Keratinocyte (primary cell): ENCODE measurements at regions not wholly inside any gene's neighbourhood (a gene's known extent, or its start where the extent isn't known, plus 50 kb on each side); places are given as distances from the start of the nearest gene placed in this dataset.

Source experiments
- DNase-seq: peaks from one replicate; pipeline ENCODE4 v3.0.0-alpha.2; 2011; ENCODE audit warnings: low read depth, missing footprints, low spot score
- FAIRE-seq: peaks from 2 replicates; lab custom pipeline; 2011; peaks lifted over from hg19 to GRCh38; lab: Jason Lieb, UNC
- H2AFZ ChIP-seq: 2 replicates; pipeline ENCODE4 v1.6.0; 2012; ENCODE audit warnings: low read length, control low read depth, inconsistent platforms; ENCODE audit not compliant: control insufficient read depth
- H3K27ac ChIP-seq: 2 replicates; pipeline ENCODE4 v1.5.1; 2011; ENCODE audit warnings: low read length; ENCODE audit not compliant: control insufficient read depth, insufficient read depth
- H3K27me3 ChIP-seq: 3 replicates; pipeline ENCODE4 v1.6.0; 2011; ENCODE audit warnings: low read length; ENCODE audit not compliant: control insufficient read depth, insufficient read depth; ENCODE audit errors: extremely low read depth
- H3K36me3 ChIP-seq, 2 experiments: 2 replicates in 1 of 2; 3 replicates in 1 of 2; pipeline ENCODE4 v1.5.1; 2011; ENCODE audit warnings: low read length in 2 of 2, mild to moderate bottlenecking in 1 of 2; ENCODE audit not compliant: control insufficient read depth in 2 of 2, insufficient read depth in 2 of 2; ENCODE audit errors: extremely low read depth in 1 of 2
- H3K4me1 ChIP-seq: 3 replicates; pipeline ENCODE4 v1.5.1; 2011; ENCODE audit warnings: low read length; ENCODE audit not compliant: control insufficient read depth, insufficient read depth; ENCODE audit errors: extremely low read depth
- H3K4me2 ChIP-seq: 3 replicates; pipeline ENCODE4 v1.6.0; 2011; ENCODE audit warnings: low read depth, low read length; ENCODE audit not compliant: control insufficient read depth, insufficient read depth; ENCODE audit errors: extremely low read depth
- H3K4me3 ChIP-seq, 3 experiments: fragments of 200-600 bp in 1 of 3; sonication (generic) in 1 of 3; 2 replicates in 2 of 3; 3 replicates in 1 of 3; pipeline ENCODE4 v1.5.1; 2011 to 2016; ENCODE audit warnings: low read length in 3 of 3, mild to moderate bottlenecking in 3 of 3, control low read depth in 2 of 3, inconsistent platforms in 1 of 3, low read depth in 1 of 3, mixed read lengths in 1 of 3, mixed run types in 1 of 3, moderate library complexity in 1 of 3; ENCODE audit not compliant: control insufficient read depth in 2 of 3, insufficient read depth in 2 of 3; ENCODE audit errors: extremely low read depth in 1 of 3
- H3K79me2 ChIP-seq: 2 replicates; pipeline ENCODE4 v1.6.0; 2012; ENCODE audit warnings: low read length; ENCODE audit not compliant: control insufficient read depth, insufficient read depth
- H3K9ac ChIP-seq: 3 replicates; pipeline ENCODE4 v1.6.0; 2011; ENCODE audit warnings: low read length; ENCODE audit not compliant: control insufficient read depth, insufficient read depth; ENCODE audit errors: extremely low read depth
- H3K9me1 ChIP-seq: 3 replicates; pipeline ENCODE4 v1.6.0; 2011; ENCODE audit warnings: low read length; ENCODE audit not compliant: control insufficient read depth, insufficient read depth; ENCODE audit errors: extremely low read depth
- H3K9me3 ChIP-seq: 2 replicates; pipeline ENCODE4 v1.5.1; 2012; ENCODE audit warnings: low read depth, low read length; ENCODE audit not compliant: control insufficient read depth
- H4K20me1 ChIP-seq: 3 replicates; pipeline ENCODE4 v1.6.0; 2011; ENCODE audit warnings: low read length; ENCODE audit not compliant: control insufficient read depth, insufficient read depth; ENCODE audit errors: extremely low read depth
- EZH2 ChIP-seq: IDR thresholded peaks from one replicate; pipeline ENCODE4 v1.6.1; 2012; ENCODE audit warnings: inconsistent platforms, mild to moderate bottlenecking, low read length, moderate library complexity
- dilution Hi-C: fragments of 300-500 bp; cut with MboI; formaldehyde crosslinking; loops from one replicate; pipeline ENCODE4 v1.7.0; 2020; ENCODE audit warnings: low sequenced_read_pairs; ENCODE audit not compliant: extremely low pct_ligation_motif_present
- TF ChIP-seq, protein P1 (sequence below), 3 experiments: IDR thresholded peaks in 1 of 3; conservative IDR thresholded peaks in 1 of 3; optimal IDR thresholded peaks in 1 of 3; 2 replicates in 2 of 3; 3 replicates in 1 of 3; pipeline versions ENCODE3 to v1.5.1; 2011; ENCODE audit warnings: low read length in 3 of 3, mild to moderate bottlenecking in 3 of 3, moderate library complexity in 2 of 3, control low read depth in 1 of 3, inconsistent platforms in 1 of 3; ENCODE audit not compliant: insufficient read depth in 2 of 3; ENCODE audit errors: extremely low read depth in 1 of 3

- Histone ChIP-seq H3K36me3 (no peaks in the 10 kb centered on the region), H3K4me3 (no peak overlapping the region), H2AFZ (no peak overlapping the region), H3K4me2 (no peak overlapping the region), H4K20me1 (no peaks in the 10 kb centered on the region), H3K27ac (no peak overlapping the region), H3K9me1 (no peaks in the 10 kb centered on the region), H3K4me1 (no peaks in the 10 kb centered on the region), H3K9me3 (peaks cover 5% of the 10 kb centered on the region), H3K79me2 (no peaks in the 10 kb centered on the region), H3K9ac (no peak overlapping the region), H3K27me3 (no peaks in the 10 kb centered on the region)
- dilution Hi-C loops, result no loop called here
- TF ChIP-seq EZH2, result no peak
- TF ChIP-seq, protein P1, sequence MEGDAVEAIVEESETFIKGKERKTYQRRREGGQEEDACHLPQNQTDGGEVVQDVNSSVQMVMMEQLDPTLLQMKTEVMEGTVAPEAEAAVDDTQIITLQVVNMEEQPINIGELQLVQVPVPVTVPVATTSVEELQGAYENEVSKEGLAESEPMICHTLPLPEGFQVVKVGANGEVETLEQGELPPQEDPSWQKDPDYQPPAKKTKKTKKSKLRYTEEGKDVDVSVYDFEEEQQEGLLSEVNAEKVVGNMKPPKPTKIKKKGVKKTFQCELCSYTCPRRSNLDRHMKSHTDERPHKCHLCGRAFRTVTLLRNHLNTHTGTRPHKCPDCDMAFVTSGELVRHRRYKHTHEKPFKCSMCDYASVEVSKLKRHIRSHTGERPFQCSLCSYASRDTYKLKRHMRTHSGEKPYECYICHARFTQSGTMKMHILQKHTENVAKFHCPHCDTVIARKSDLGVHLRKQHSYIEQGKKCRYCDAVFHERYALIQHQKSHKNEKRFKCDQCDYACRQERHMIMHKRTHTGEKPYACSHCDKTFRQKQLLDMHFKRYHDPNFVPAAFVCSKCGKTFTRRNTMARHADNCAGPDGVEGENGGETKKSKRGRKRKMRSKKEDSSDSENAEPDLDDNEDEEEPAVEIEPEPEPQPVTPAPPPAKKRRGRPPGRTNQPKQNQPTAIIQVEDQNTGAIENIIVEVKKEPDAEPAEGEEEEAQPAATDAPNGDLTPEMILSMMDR (optimal IDR thresholded peaks at IDR 0.05 in 1 of 3, IDR thresholded peaks at IDR 0.05 in 1 of 3, conservative IDR thresholded peaks at IDR 0.05 in 1 of 3; ENCODE audit: extremely low read depth in 1 of 3, insufficient read depth in 2 of 3, low read length in 3 of 3), result no peak
- FAIRE-seq (no peak), DNase-seq (no peak)
These were observed 490.2 kb upstream of the B3GAT1 start for GRCh38 chr11:134901955-134902918.

DNA sequence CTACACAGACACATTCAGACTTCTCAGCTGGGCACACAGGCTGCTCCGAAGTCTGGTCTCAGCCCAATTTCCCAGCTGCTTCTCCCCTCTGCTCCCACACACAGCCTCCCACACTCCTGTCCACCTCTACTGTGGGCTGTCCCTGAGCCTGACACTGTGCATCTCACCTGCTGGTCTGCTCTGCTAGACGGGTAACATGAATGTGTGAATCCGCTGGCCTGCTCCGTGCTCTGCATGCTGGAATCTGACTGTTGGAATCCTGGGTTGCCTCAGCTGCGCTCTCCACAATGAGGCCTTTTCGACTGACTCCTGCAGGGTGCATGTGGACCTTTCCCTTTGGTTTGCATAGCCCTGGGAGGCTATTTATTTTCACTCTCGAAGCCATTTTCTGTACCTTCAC, 489.5 kb upstream of the B3GAT1 start:
- Histone ChIP-seq H3K36me3 (no peaks in the 10 kb centered on the region), H4K20me1 (no peaks in the 10 kb centered on the region), H3K27ac (no peak overlapping the region), H3K4me3 (no peak overlapping the region), H3K27me3 (no peaks in the 10 kb centered on the region), H3K4me2 (no peak overlapping the region), H3K9me3 (peaks cover 3% of the 10 kb centered on the region), H2AFZ (no peak overlapping the region), H3K9ac (no peak overlapping the region), H3K79me2 (no peaks in the 10 kb centered on the region), H3K9me1 (no peaks in the 10 kb centered on the region), H3K4me1 (no peaks in the 10 kb centered on the region)
- DNase-seq (no peak), FAIRE-seq (no peak)
- dilution Hi-C loops, result no loop called here
- TF ChIP-seq, protein P1 (optimal IDR thresholded peaks at IDR 0.05 in 1 of 3, IDR thresholded peaks at IDR 0.05 in 1 of 3, conservative IDR thresholded peaks at IDR 0.05 in 1 of 3; ENCODE audit: extremely low read depth in 1 of 3, insufficient read depth in 2 of 3, low read length in 3 of 3), result no peak
- TF ChIP-seq EZH2, result no peak
